B cell (primary cell): ENCODE measurements at regions not wholly inside any gene's neighbourhood (a gene's known extent, or its start where the extent isn't known, plus 50 kb on each side); places are given as distances from the start of the nearest gene placed in this dataset.

Experiments
- ATAC-seq: fragments of 200-7000 bp; cut with Tn5 transposase; one replicate; pipeline ENCODE4 v1.10.0; 2021; ENCODE audit warnings: low read depth, mild to moderate bottlenecking, moderate number of reproducible peaks, moderate library complexity
- CTCF ChIA-PET: fragments of 350-600 bp; sonication (Branson Sonifier 250); formaldehyde crosslinking; loops from one replicate; lab custom pipeline; 2021; ENCODE audit warnings: antibody characterized with exemption, inconsistent platforms; lab: Charles Lee
- POLR2A ChIA-PET: fragments of 350-600 bp; sonication (Branson Sonifier 250); formaldehyde crosslinking; loops from one replicate; lab custom pipeline; 2021; ENCODE audit warnings: antibody characterized with exemption; lab: Charles Lee
- DNase-seq: peaks from one replicate; pipeline ENCODE4 v3.0.0; 2013
- H2AFZ ChIP-seq: 2 replicates; pipeline ENCODE4 v1.6.1; 2012; ENCODE audit warnings: mild to moderate bottlenecking, low read depth, low read length; ENCODE audit not compliant: insufficient read depth, poor library complexity, severe bottlenecking
- H3K27ac ChIP-seq, 2 donors: 1 replicate in 1 of 2; 2 replicates in 1 of 2; pipeline ENCODE4 v1.5.1; 2012 to 2013; ENCODE audit warnings: low read length in 2 of 2, mild to moderate bottlenecking in 2 of 2, moderate library complexity in 1 of 2
- H3K27me3 ChIP-seq, 4 experiments: fragments of 200-600 bp in 1 of 4; sonication (generic) in 1 of 4; replicated peaks in 1 of 4; 1 replicate in 2 of 4; 2 replicates in 2 of 4; pipeline versions ENCODE4 v1.6.1 to v1.7.0; 2013 to 2016; ENCODE audit warnings: low read length in 3 of 4, mild to moderate bottlenecking in 2 of 4, mixed read lengths in 1 of 4, moderate library complexity in 1 of 4; ENCODE audit not compliant: insufficient read depth in 4 of 4, control insufficient read depth in 3 of 4; ENCODE audit errors: control extremely low read depth in 1 of 4
- H3K36me3 ChIP-seq, 2 experiments: replicated peaks in 1 of 2; 1 replicate in 1 of 2; 2 replicates in 1 of 2; pipeline versions ENCODE4 v1.6.1 to v1.7.1; 2013; ENCODE audit warnings: low read length in 1 of 2; ENCODE audit not compliant: insufficient read depth in 2 of 2, control insufficient read depth in 1 of 2; ENCODE audit errors: control extremely low read depth in 1 of 2, extremely low read depth in 1 of 2
- H3K4me1 ChIP-seq, 2 donors: fragments of 200-600 bp in 1 of 2; sonication (generic) in 1 of 2; 1 replicate in 1 of 2; 2 replicates in 1 of 2; pipeline versions ENCODE4 v1.5.1 to v1.6.1; 2013 to 2017; ENCODE audit warnings: low read length in 2 of 2; ENCODE audit not compliant: control insufficient read depth in 2 of 2, insufficient read depth in 2 of 2
- H3K4me2 ChIP-seq: replicated peaks from 2 replicates; pipeline ENCODE3; 2012; ENCODE audit warnings: mild to moderate bottlenecking, low read depth, low read length; ENCODE audit not compliant: poor library complexity, severe bottlenecking
- H3K4me3 ChIP-seq, 5 experiments: fragments of 200-600 bp in 1 of 5; sonication (generic) in 1 of 5; 1 replicate in 3 of 5; 2 replicates in 2 of 5; pipeline versions ENCODE4 v1.5.1 to v1.7.0; 2011 to 2016; ENCODE audit warnings: low read length in 4 of 5, mild to moderate bottlenecking in 4 of 5, low read depth in 2 of 5, control low read depth in 1 of 5, moderate library complexity in 1 of 5; ENCODE audit not compliant: insufficient read depth in 1 of 5; ENCODE audit errors: control extremely low read depth in 1 of 5, extremely low read depth in 1 of 5
- H3K79me2 ChIP-seq: fragments of 200-600 bp; sonication (generic); one replicate; pipeline ENCODE4 v1.6.0; 2016; ENCODE audit warnings: low read length; ENCODE audit not compliant: control insufficient read depth, insufficient read depth
- H3K9ac ChIP-seq: fragments of 200-600 bp; sonication (generic); 2 replicates; pipeline ENCODE4 v1.6.1; 2017; ENCODE audit warnings: mild to moderate bottlenecking, low read length, moderate library complexity
- H3K9me3 ChIP-seq, 3 donors: one replicate each; pipeline versions ENCODE4 v1.6.1 to v1.7.1; 2013; ENCODE audit warnings: low read length in 2 of 3; ENCODE audit not compliant: control insufficient read depth in 2 of 3, insufficient read depth in 1 of 3; ENCODE audit errors: control extremely low read depth in 1 of 3
- H4K20me1 ChIP-seq: 2 replicates; pipeline ENCODE4 v1.6.0; 2012; ENCODE audit warnings: mild to moderate bottlenecking, low read length; ENCODE audit not compliant: insufficient read depth, control insufficient read depth, poor library complexity, severe bottlenecking
- H3K27ac Mint-ChIP-seq: one replicate; pipeline ENCODE4 v1.8.0; 2021; ENCODE audit warnings: mixed read lengths
- H3K27me3 Mint-ChIP-seq: one replicate; pipeline ENCODE4 v1.8.0; 2021; ENCODE audit warnings: mixed read lengths
- H3K4me1 Mint-ChIP-seq: one replicate; pipeline ENCODE4 v1.8.0; 2021; ENCODE audit warnings: mixed read lengths
- H3K4me3 Mint-ChIP-seq: one replicate; pipeline ENCODE4 v1.8.0; 2021; ENCODE audit warnings: mixed read lengths
- H3K9me3 Mint-ChIP-seq: one replicate; pipeline ENCODE4 v1.8.0; 2022; ENCODE audit warnings: mixed read lengths; ENCODE audit not compliant: insufficient read depth
- CTCF ChIP-seq: fragments of 200-600 bp; IDR thresholded peaks from one replicate; pipeline ENCODE4 v1.8.0; 2022; ENCODE audit warnings: antibody characterized with exemption, mild to moderate bottlenecking
- EZH2 ChIP-seq: IDR thresholded peaks from 2 replicates; pipeline ENCODE4 v1.6.1; 2012; ENCODE audit warnings: borderline replicate concordance, low read depth, mild to moderate bottlenecking, moderate library complexity, low read length; ENCODE audit not compliant: insufficient read depth, poor library complexity, severe bottlenecking
- WGBS: methylation state at CpG from one replicate; pipeline ENCODE4 v1.1.5; 2013; ENCODE audit warnings: missing lambda C conversion rate; ENCODE audit not compliant: insufficient coverage; 5-methylcytosine and 5-hydroxymethylcytosine counted together
- intact Hi-C: fragments of 100-400 bp; cut with micrococcal nuclease; formaldehyde crosslinking; loops from one replicate; pipeline ENCODE4 v1.10.0; 2022

GRCh38 chr4:122005064-122005755, 53.4 kb upstream of the TRPC3 start:
- 91% methylated on average over 5 of the region's 8 CpGs for WGBS
- Histone ChIP-seq H2AFZ (no peak overlapping the region), H3K27me3 (peaks cover 0 to 11% (median 3%) of the 10 kb centered on the region in 4 experiments), H3K4me2 (no peak overlapping the region), H3K27ac (no peak overlapping the region), H3K9me3 (no peaks in the 10 kb centered on the region), H4K20me1 (no peaks in the 10 kb centered on the region), H3K9ac (no peak overlapping the region), H3K4me1 (no peaks in the 10 kb centered on the region), H3K4me3 (no peak overlapping the region), H3K79me2 (no peaks in the 10 kb centered on the region), H3K36me3 (no peaks in the 10 kb centered on the region)
- ATAC-seq (no peak), DNase-seq (no peak)
- Mint-ChIP-seq H3K4me3 (no peak overlapping the region), H3K9me3 (no peaks in the 10 kb centered on the region), H3K27me3 (peaks cover 23% of the 10 kb centered on the region), H3K27ac (no peak overlapping the region), H3K4me1 (no peaks in the 10 kb centered on the region)
- CTCF ChIA-PET = interaction anchor here (5.7 kb wide), 1 partner anchor 104 kb away, joined by 41 read pairs; no protein-coding TSS in a partner anchor
- intact Hi-C loops = no loop called here
- POLR2A ChIA-PET = no interaction called here
- TF ChIP-seq CTCF (no peak), EZH2 (no peak)

- H3K27me3 Mint-ChIP-seq = peaks cover 30% of the 10 kb centered on the region
- peak; percentile 65 for ATAC-seq
- no peaks in the 10 kb centered on the region for H3K4me1 Mint-ChIP-seq
- intact Hi-C loops = loop anchor here (1.0 kb wide), 2 partner anchors 53 to 103 kb away; no protein-coding TSS in a partner anchor
- Histone ChIP-seq H3K36me3 (no peaks in the 10 kb centered on the region), H3K9ac (no peak overlapping the region), H3K9me3 (no peaks in the 10 kb centered on the region), H4K20me1 (no peaks in the 10 kb centered on the region), H3K4me1 (no peaks in the 10 kb centered on the region), H3K79me2 (no peaks in the 10 kb centered on the region), H3K4me3 (no peak overlapping the region), H3K27me3 (peaks cover 0 to 11% (median 3%) of the 10 kb centered on the region in 4 experiments), H3K4me2 (no peak overlapping the region), H2AFZ (no peak overlapping the region), H3K27ac (no peak overlapping the region)
- no peak overlapping the region for H3K4me3 Mint-ChIP-seq
- TF ChIP-seq CTCF = peak; percentile 58
- no peak for TF ChIP-seq EZH2
- no peak overlapping the region for H3K27ac Mint-ChIP-seq
- no peaks in the 10 kb centered on the region for H3K9me3 Mint-ChIP-seq
- ChIA-PET POLR2A (no interaction called here), CTCF (interaction anchor here (1.1 to 5.7 kb wide), 2 partner anchors 54 to 103 kb away, joined by 8 to 41 read pairs; no protein-coding TSS in a partner anchor)
- 90% methylated on average over 2 of the region's 7 CpGs for WGBS
- peak; percentile 13 for DNase-seq
Measured at GRCh38 chr4:122003335-122003734, 51.5 kb upstream of the TRPC3 start.
